ENCODE measurements at regions not wholly inside any gene's neighbourhood (a gene's known extent, or its start where the extent isn't known, plus 50 kb on each side); places are given as distances from the start of the nearest gene placed in this dataset.
"Not testable (repeated sequence)": the region's sequence is repeated elsewhere in the genome, so short reads cannot be mapped to it uniquely, and the experiment has no call there.

DNA sequence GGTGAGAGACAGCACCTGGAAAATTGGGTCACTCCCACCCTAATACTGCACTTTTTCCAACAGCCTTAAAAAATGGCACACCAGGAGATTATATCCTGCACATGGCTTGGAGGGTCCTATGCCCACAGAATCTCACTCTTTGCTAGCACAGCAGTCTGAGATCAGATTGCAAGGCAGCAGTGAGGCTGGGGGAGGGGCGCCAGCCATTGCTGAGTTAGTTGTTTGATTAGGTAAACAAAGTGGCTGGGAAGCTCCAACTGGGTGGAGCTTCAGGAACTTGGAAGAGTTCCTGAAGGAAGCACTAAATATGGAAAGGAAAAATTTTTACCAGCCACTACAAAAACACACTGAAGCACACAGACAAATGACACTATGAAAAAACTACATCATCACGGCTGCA lies 91.1 kb upstream of the UTY start:
- TF ChIP-seq, protein P1, sequence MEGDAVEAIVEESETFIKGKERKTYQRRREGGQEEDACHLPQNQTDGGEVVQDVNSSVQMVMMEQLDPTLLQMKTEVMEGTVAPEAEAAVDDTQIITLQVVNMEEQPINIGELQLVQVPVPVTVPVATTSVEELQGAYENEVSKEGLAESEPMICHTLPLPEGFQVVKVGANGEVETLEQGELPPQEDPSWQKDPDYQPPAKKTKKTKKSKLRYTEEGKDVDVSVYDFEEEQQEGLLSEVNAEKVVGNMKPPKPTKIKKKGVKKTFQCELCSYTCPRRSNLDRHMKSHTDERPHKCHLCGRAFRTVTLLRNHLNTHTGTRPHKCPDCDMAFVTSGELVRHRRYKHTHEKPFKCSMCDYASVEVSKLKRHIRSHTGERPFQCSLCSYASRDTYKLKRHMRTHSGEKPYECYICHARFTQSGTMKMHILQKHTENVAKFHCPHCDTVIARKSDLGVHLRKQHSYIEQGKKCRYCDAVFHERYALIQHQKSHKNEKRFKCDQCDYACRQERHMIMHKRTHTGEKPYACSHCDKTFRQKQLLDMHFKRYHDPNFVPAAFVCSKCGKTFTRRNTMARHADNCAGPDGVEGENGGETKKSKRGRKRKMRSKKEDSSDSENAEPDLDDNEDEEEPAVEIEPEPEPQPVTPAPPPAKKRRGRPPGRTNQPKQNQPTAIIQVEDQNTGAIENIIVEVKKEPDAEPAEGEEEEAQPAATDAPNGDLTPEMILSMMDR (IDR thresholded peaks at IDR 0.05) = not testable (repeated sequence)
- not testable (repeated sequence) for TF ChIP-seq POLR2AphosphoS5 (IDR thresholded peaks at IDR 0.05)
